IPS DF 4.7 (cell line): ENCODE measurements at regions not wholly inside any gene's neighbourhood (a gene's known extent, or its start where the extent isn't known, plus 50 kb on each side); places are given as distances from the start of the nearest gene placed in this dataset.
A peak's percentile ranks its signal among the peaks of the same experiment; 100 is the strongest.

Source experiments
- DNase-seq: peaks from one replicate; pipeline ENCODE4 v3.0.0-alpha.2; 2013; ENCODE audit warnings: low spot score; ENCODE audit errors: extremely low read depth

GRCh38 chr7:118563311-118563710, 338.8 kb downstream of the ANKRD7 start:
- DNase-seq, result no peak

GRCh38 chr7:118572604-118573003, 348.1 kb downstream of the ANKRD7 start:
- DNase-seq, result no peak

- DNase-seq, result no peak
Observed at GRCh38 chr7:118573085-118573484, 348.6 kb downstream of the ANKRD7 start.

GRCh38 chr7:118575393-118575948, 351.0 kb downstream of the ANKRD7 start:
- no peak for DNase-seq

- DNase-seq, result no peak
Observed at GRCh38 chr7:118580743-118581382, 356.4 kb downstream of the ANKRD7 start.

GRCh38 chr7:118583641-118584040, 359.1 kb downstream of the ANKRD7 start:
- no peak for DNase-seq

- no peak for DNase-seq
Observed at GRCh38 chr7:118586248-118586647, 361.7 kb downstream of the ANKRD7 start.

GRCh38 chr7:118590107-118590506, 365.6 kb downstream of the ANKRD7 start:
- DNase-seq, result peak; percentile 44

GRCh38 chr7:118602090-118602489, 377.6 kb downstream of the ANKRD7 start:
- DNase-seq, result no peak

- DNase-seq, result no peak
Observed at GRCh38 chr7:118606602-118607001, 382.1 kb downstream of the ANKRD7 start.

- DNase-seq, result no peak
Observed at GRCh38 chr7:118609207-118609606, 384.7 kb downstream of the ANKRD7 start.

GRCh38 chr7:118615681-118616080, 391.2 kb downstream of the ANKRD7 start:
- DNase-seq, result no peak

GRCh38 chr7:118621810-118622360, 397.4 kb downstream of the ANKRD7 start:
- DNase-seq, result no peak

- no peak for DNase-seq
Observed at GRCh38 chr7:118626739-118627138, 402.2 kb downstream of the ANKRD7 start.

- DNase-seq, result no peak
Observed at GRCh38 chr7:118627467-118627866, 403.0 kb downstream of the ANKRD7 start.

- no peak for DNase-seq
Observed at GRCh38 chr7:118629898-118630438, 405.5 kb downstream of the ANKRD7 start.

GRCh38 chr7:118642396-118642795, 417.9 kb downstream of the ANKRD7 start:
- DNase-seq, result no peak

GRCh38 chr7:118644346-118644745, 419.8 kb downstream of the ANKRD7 start:
- DNase-seq, result no peak

- no peak for DNase-seq
Observed at GRCh38 chr7:118648002-118648401, 423.5 kb downstream of the ANKRD7 start.

- no peak for DNase-seq
Observed at GRCh38 chr7:118657391-118658005, 433.0 kb downstream of the ANKRD7 start.

- DNase-seq, result no peak
Observed at GRCh38 chr7:118662266-118662665, 437.8 kb downstream of the ANKRD7 start.

- no peak for DNase-seq
Observed at GRCh38 chr7:118664498-118664897, 440.0 kb downstream of the ANKRD7 start.
